GM12872 (cell line): ENCODE measurements at regions not wholly inside any gene's neighbourhood (a gene's known extent, or its start where the extent isn't known, plus 50 kb on each side); places are given as distances from the start of the nearest gene placed in this dataset.

Experiments used
- CTCF ChIP-seq: IDR thresholded peaks from 3 replicates; pipeline ENCODE4 v1.5.1; 2011; ENCODE audit warnings: low read depth, mild to moderate bottlenecking, low read length, moderate library complexity; ENCODE audit not compliant: insufficient read depth

- TF ChIP-seq CTCF: no peak
Observed at GRCh38 chr2:142270291-142270690, 139.5 kb upstream of the LRP1B start.

- no peak for TF ChIP-seq CTCF
Observed at GRCh38 chr2:142259356-142259755, 128.5 kb upstream of the LRP1B start.

GRCh38 chr2:142254031-142254430, 123.2 kb upstream of the LRP1B start:
- no peak for TF ChIP-seq CTCF

GRCh38 chr2:142241016-142241415, 110.2 kb upstream of the LRP1B start:
- TF ChIP-seq CTCF: no peak

- TF ChIP-seq CTCF: no peak
Observed at GRCh38 chr2:142236181-142236580, 105.4 kb upstream of the LRP1B start.

GRCh38 chr2:142234741-142235140, 103.9 kb upstream of the LRP1B start:
- TF ChIP-seq CTCF: no peak

- no peak for TF ChIP-seq CTCF
Observed at GRCh38 chr2:142223309-142223708, 92.5 kb upstream of the LRP1B start.

GRCh38 chr2:142222715-142223114, 91.9 kb upstream of the LRP1B start:
- no peak for TF ChIP-seq CTCF
